Adrenal gland (tissue), 9 donors: ENCODE measurements at regions not wholly inside any gene's neighbourhood (a gene's known extent, or its start where the extent isn't known, plus 50 kb on each side); places are given as distances from the start of the nearest gene placed in this dataset.

ENCODE experiments used
- DNase-seq, 7 donors: peaks; one replicate each; pipeline ENCODE4 v3.0.0-alpha.2; 2019 to 2020
- H3K27ac ChIP-seq, 5 donors: fragments of 200-600 bp; sonication (generic) in 4 of 5; 1 replicate in 3 of 5; 2 replicates in 2 of 5; pipeline versions ENCODE4 v1.5.1 to v1.8.0; 2016 to 2020; ENCODE audit warnings: mild to moderate bottlenecking in 1 of 5
- H3K27me3 ChIP-seq: fragments of 200-600 bp; 2 replicates; pipeline ENCODE4 v1.8.0; 2021
- H3K36me3 ChIP-seq, 2 donors: fragments of 200-600 bp; replicated peaks in 1 of 2; 1 replicate in 1 of 2; 2 replicates in 1 of 2; pipeline versions ENCODE4 v1.5.1 to v1.8.0; 2018 to 2022
- H3K4me1 ChIP-seq, 2 donors: fragments of 200-600 bp; replicated peaks in 1 of 2; 1 replicate in 1 of 2; 2 replicates in 1 of 2; pipeline versions ENCODE4 v1.5.1 to v1.8.0; 2018 to 2021
- H3K4me3 ChIP-seq, 4 donors: fragments of 200-600 bp; sonication (generic) in 3 of 4; one replicate each; pipeline ENCODE4 v1.5.1; 2016 to 2018
- H3K9me3 ChIP-seq, 3 donors: fragments of 200-600 bp; sonication (generic) in 1 of 3; replicated peaks in 1 of 3; 1 replicate in 2 of 3; 2 replicates in 1 of 3; pipeline versions ENCODE4 v1.5.1 to v1.8.0; 2016 to 2021
- CTCF ChIP-seq, 6 experiments: fragments of 450-650 bp in 4 of 6; fragments of 200-600 bp in 2 of 6; sonication (generic) in 1 of 6; IDR thresholded peaks; 1 replicate in 5 of 6; 2 replicates in 1 of 6; pipeline versions ENCODE4 v1.5.1 to v1.8.0; 2016 to 2021; ENCODE audit warnings: antibody characterized with exemption in 6 of 6, mild to moderate bottlenecking in 2 of 6, moderate library complexity in 1 of 6
- POLR2A ChIP-seq, 2 donors: fragments of 450-650 bp; IDR thresholded peaks; one replicate each; pipeline ENCODE4 v1.6.1; 2017; ENCODE audit warnings: antibody characterized with exemption in 2 of 2, mild to moderate bottlenecking in 2 of 2, moderate library complexity in 1 of 2
- WGBS, 4 donors: extraction: QIAGEN DNeasy Blood & Tissue Kit in 2 of 4; methylation state at CpG; one replicate each; pipeline versions ENCODE4 v1.1.5 to v1.1.7; 2013 to 2017; 5-methylcytosine and 5-hydroxymethylcytosine counted together
- intact Hi-C, 2 donors: fragments of 100-400 bp; cut with DNase I; formaldehyde crosslinking; loops; one replicate each; pipeline versions ENCODE4 v1.14.1 to v1.15.0; 2022 to 2023
- donor health status: healthy with polysubstance abuse.
- donor health status: Bipolar disorder and iron deficiency.
- donor health status: DM: yes; HTN: yes; CAD: no.
- donor health status: DM: no; HTN: no; CAD: no.
- donor health status: DM: no; HTN: no; CAD: no.

GRCh38 chr5:87113861-87114260 is 153.8 kb upstream of the RASA1 start:
- Histone ChIP-seq H3K27ac (no peak overlapping the region), H3K4me3 (no peak overlapping the region), H3K36me3 (no peaks in the 10 kb centered on the region), H3K9me3 (no peaks in the 10 kb centered on the region), H3K4me1 (no peaks in the 10 kb centered on the region), H3K27me3 (no peaks in the 10 kb centered on the region)
- intact Hi-C loops = no loop called here
- DNase-seq = no peak
- TF ChIP-seq POLR2A (IDR thresholded peaks at IDR 0.05) = no peak
- no peak for TF ChIP-seq CTCF (IDR thresholded peaks at IDR 0.05)
- 74 to 75% (median 75%) methylated on average over 3 of the region's 3 CpGs for WGBS, 4 donors

- Histone ChIP-seq H3K4me1 (no peaks in the 10 kb centered on the region), H3K4me3 (no peak overlapping the region), H3K27me3 (no peaks in the 10 kb centered on the region), H3K36me3 (no peaks in the 10 kb centered on the region), H3K27ac (no peak overlapping the region), H3K9me3 (no peaks in the 10 kb centered on the region)
- intact Hi-C loops = no loop called here
- WGBS, 4 donors = 79 to 95% (median 83%) methylated on average over 4 of the region's 4 CpGs
- DNase-seq = no peak
- TF ChIP-seq POLR2A (IDR thresholded peaks at IDR 0.05) (no peak), CTCF (IDR thresholded peaks at IDR 0.05) (no peak)
Observed at GRCh38 chr5:87114631-87115030, 153.1 kb upstream of the RASA1 start.

- Histone ChIP-seq H3K27ac (no peak overlapping the region), H3K4me3 (no peak overlapping the region), H3K4me1 (peaks cover 0 to 2% of the 10 kb centered on the region in 2 donors), H3K36me3 (no peaks in the 10 kb centered on the region), H3K27me3 (no peaks in the 10 kb centered on the region), H3K9me3 (no peaks in the 10 kb centered on the region)
- 57 to 71% (median 70%) methylated on average over 3 of the region's 3 CpGs for WGBS, 4 donors
- intact Hi-C loops = no loop called here
- no peak for DNase-seq
- TF ChIP-seq POLR2A (IDR thresholded peaks at IDR 0.05) = no peak
- no peak for TF ChIP-seq CTCF (IDR thresholded peaks at IDR 0.05)
Observed at GRCh38 chr5:87115839-87116364, 151.8 kb upstream of the RASA1 start.

- no peak for TF ChIP-seq CTCF (IDR thresholded peaks at IDR 0.05)
- TF ChIP-seq POLR2A (IDR thresholded peaks at IDR 0.05) = no peak
- H3K4me3 ChIP-seq = no peak overlapping the region
- intact Hi-C loops = no loop called here
- H3K27me3 ChIP-seq = no peaks in the 10 kb centered on the region
- H3K4me1 ChIP-seq = peaks cover 0 to 5% of the 10 kb centered on the region in 2 donors
- 60 to 73% (median 64%) methylated on average over 2 of the region's 2 CpGs for WGBS, 4 donors
- no peak overlapping the region for H3K27ac ChIP-seq
- DNase-seq = no peak
- no peaks in the 10 kb centered on the region for H3K9me3 ChIP-seq
- no peaks in the 10 kb centered on the region for H3K36me3 ChIP-seq
Observed at GRCh38 chr5:87116825-87117512, 150.7 kb upstream of the RASA1 start.
